ENCODE measurements at regions not wholly inside any gene's neighbourhood (a gene's known extent, or its start where the extent isn't known, plus 50 kb on each side); places are given as distances from the start of the nearest gene placed in this dataset.

GRCh38 chr18:43625582-43625981 is 348.3 kb upstream of the SYT4 start:
- Histone ChIP-seq H3K4me2 (ENCODE audit: insufficient read depth, low read length, poor library complexity, severe bottlenecking) (no peak overlapping the region), H3K4me3 (ENCODE audit: low read length in 2 of 2) (no peak overlapping the region), H3K27ac (replicated peaks; ENCODE audit: low read length) (no peak overlapping the region), H3K27me3 (ENCODE audit: control insufficient read depth in 3 of 3, insufficient read depth in 3 of 3, low read depth in 1 of 3, low read length in 3 of 3) (no peaks in the 10 kb centered on the region), H3K4ac (ENCODE audit: low read length) (no peak overlapping the region), H4K91ac (ENCODE audit: low read depth, low read length, poor library complexity) (no peak overlapping the region), H2BK5ac (ENCODE audit: low read length) (no peak overlapping the region), H3K14ac (ENCODE audit: low read length) (no peak overlapping the region), H2BK15ac (ENCODE audit: low read length) (no peak overlapping the region), H2AK5ac (ENCODE audit: low read depth, low read length) (no peak overlapping the region), H2BK120ac (ENCODE audit: low read depth, low read length) (no peak overlapping the region), H3K79me1 (ENCODE audit: low read depth, low read length) (no peaks in the 10 kb centered on the region), H3K9ac (ENCODE audit: low read depth, low read length, poor library complexity) (no peak overlapping the region), H2BK12ac (ENCODE audit: low read length) (no peak overlapping the region), H3K23ac (ENCODE audit: low read depth, low read length, poor library complexity) (no peak overlapping the region), H3K36me3 (replicated peaks in 1 of 2; ENCODE audit: control insufficient read depth in 2 of 2, insufficient read depth in 2 of 2, low read length in 2 of 2) (no peaks in the 10 kb centered on the region), H3K18ac (ENCODE audit: low read length) (no peak overlapping the region), H4K8ac (ENCODE audit: low read depth, low read length) (no peak overlapping the region), H3K4me1 (ENCODE audit: control insufficient read depth in 2 of 2, insufficient read depth in 1 of 2, low read depth in 1 of 2, low read length in 2 of 2) (no peaks in the 10 kb centered on the region), H3K9me3 (replicated peaks in 1 of 2; ENCODE audit: control insufficient read depth in 2 of 2, insufficient read depth in 1 of 2, low read depth in 1 of 2, low read length in 2 of 2) (no peaks in the 10 kb centered on the region), H2AFZ (ENCODE audit: low read length) (no peak overlapping the region)
- WGBS, 2 donors (ENCODE audit: extremely low coverage in 2 of 2, insufficient read length in 2 of 2, insufficient replicate concordance in 1 of 2) = no CpG with 5 or more reads among the region's 1 CpG
- no peak for DNase-seq (ENCODE audit: low spot score)

GRCh38 chr18:43627848-43628530 is 350.7 kb upstream of the SYT4 start:
- no peak overlapping the region for H4K8ac ChIP-seq (ENCODE audit: low read depth, low read length)
- WGBS, 2 donors (ENCODE audit: extremely low coverage in 2 of 2, insufficient read length in 2 of 2, insufficient replicate concordance in 1 of 2) = no CpG with 5 or more reads among the region's 3 CpGs
- H3K9me3 ChIP-seq (replicated peaks in 1 of 2; ENCODE audit: control insufficient read depth in 2 of 2, insufficient read depth in 1 of 2, low read depth in 1 of 2, low read length in 2 of 2) = no peaks in the 10 kb centered on the region
- no peak overlapping the region for H3K4me2 ChIP-seq (ENCODE audit: insufficient read depth, low read length, poor library complexity, severe bottlenecking)
- H2BK5ac ChIP-seq (ENCODE audit: low read length) = no peak overlapping the region
- H3K14ac ChIP-seq (ENCODE audit: low read length) = no peak overlapping the region
- H3K18ac ChIP-seq (ENCODE audit: low read length) = no peak overlapping the region
- H3K9ac ChIP-seq (ENCODE audit: low read depth, low read length, poor library complexity) = no peak overlapping the region
- H3K27me3 ChIP-seq (ENCODE audit: control insufficient read depth in 3 of 3, insufficient read depth in 3 of 3, low read depth in 1 of 3, low read length in 3 of 3) = no peaks in the 10 kb centered on the region
- H3K4me3 ChIP-seq (ENCODE audit: low read length in 2 of 2) = no peak overlapping the region
- H3K4ac ChIP-seq (ENCODE audit: low read length) = no peak overlapping the region
- H3K27ac ChIP-seq (replicated peaks; ENCODE audit: low read length) = no peak overlapping the region
- no peaks in the 10 kb centered on the region for H3K4me1 ChIP-seq (ENCODE audit: control insufficient read depth in 2 of 2, insufficient read depth in 1 of 2, low read depth in 1 of 2, low read length in 2 of 2)
- DNase-seq (ENCODE audit: low spot score) = no peak
- H3K23ac ChIP-seq (ENCODE audit: low read depth, low read length, poor library complexity) = no peak overlapping the region
- H3K79me1 ChIP-seq (ENCODE audit: low read depth, low read length) = no peaks in the 10 kb centered on the region
- H2BK12ac ChIP-seq (ENCODE audit: low read length) = no peak overlapping the region
- H4K91ac ChIP-seq (ENCODE audit: low read depth, low read length, poor library complexity) = no peak overlapping the region
- no peaks in the 10 kb centered on the region for H3K36me3 ChIP-seq (replicated peaks in 1 of 2; ENCODE audit: control insufficient read depth in 2 of 2, insufficient read depth in 2 of 2, low read length in 2 of 2)
- no peak overlapping the region for H2BK15ac ChIP-seq (ENCODE audit: low read length)
- no peak overlapping the region for H2AK5ac ChIP-seq (ENCODE audit: low read depth, low read length)
- peak overlapping the region; percentile 1 for H2AFZ ChIP-seq (ENCODE audit: low read length)
- no peak overlapping the region for H2BK120ac ChIP-seq (ENCODE audit: low read depth, low read length)

GRCh38 chr18:43634994-43635393 is 357.7 kb upstream of the SYT4 start:
- H3K18ac ChIP-seq (ENCODE audit: low read length) = no peak overlapping the region
- H2BK5ac ChIP-seq (ENCODE audit: low read length) = no peak overlapping the region
- H4K91ac ChIP-seq (ENCODE audit: low read depth, low read length, poor library complexity) = no peak overlapping the region
- no peak overlapping the region for H3K27ac ChIP-seq (replicated peaks; ENCODE audit: low read length)
- H3K4me2 ChIP-seq (ENCODE audit: insufficient read depth, low read length, poor library complexity, severe bottlenecking) = no peak overlapping the region
- no CpG with 5 or more reads among the region's 2 CpGs for WGBS, 2 donors (ENCODE audit: extremely low coverage in 2 of 2, insufficient read length in 2 of 2, insufficient replicate concordance in 1 of 2)
- no peak overlapping the region for H4K8ac ChIP-seq (ENCODE audit: low read depth, low read length)
- H3K14ac ChIP-seq (ENCODE audit: low read length) = no peak overlapping the region
- H3K9ac ChIP-seq (ENCODE audit: low read depth, low read length, poor library complexity) = no peak overlapping the region
- H3K36me3 ChIP-seq (replicated peaks in 1 of 2; ENCODE audit: control insufficient read depth in 2 of 2, insufficient read depth in 2 of 2, low read length in 2 of 2) = no peaks in the 10 kb centered on the region
- peak overlapping the region; percentile 48 for H2AFZ ChIP-seq (ENCODE audit: low read length)
- no peak overlapping the region for H2BK15ac ChIP-seq (ENCODE audit: low read length)
- H3K4me3 ChIP-seq (ENCODE audit: low read length in 2 of 2) = no peak overlapping the region
- no peaks in the 10 kb centered on the region for H3K79me1 ChIP-seq (ENCODE audit: low read depth, low read length)
- DNase-seq (ENCODE audit: low spot score) = no peak
- no peak overlapping the region for H2BK12ac ChIP-seq (ENCODE audit: low read length)
- no peak overlapping the region for H2AK5ac ChIP-seq (ENCODE audit: low read depth, low read length)
- no peaks in the 10 kb centered on the region for H3K27me3 ChIP-seq (ENCODE audit: control insufficient read depth in 3 of 3, insufficient read depth in 3 of 3, low read depth in 1 of 3, low read length in 3 of 3)
- no peak overlapping the region for H3K23ac ChIP-seq (ENCODE audit: low read depth, low read length, poor library complexity)
- no peak overlapping the region for H2BK120ac ChIP-seq (ENCODE audit: low read depth, low read length)
- H3K4me1 ChIP-seq (ENCODE audit: control insufficient read depth in 2 of 2, insufficient read depth in 1 of 2, low read depth in 1 of 2, low read length in 2 of 2) = peaks cover 0 to 6% of the 10 kb centered on the region in 2 donors
- no peak overlapping the region for H3K4ac ChIP-seq (ENCODE audit: low read length)
- no peaks in the 10 kb centered on the region for H3K9me3 ChIP-seq (replicated peaks in 1 of 2; ENCODE audit: control insufficient read depth in 2 of 2, insufficient read depth in 1 of 2, low read depth in 1 of 2, low read length in 2 of 2)

- whole genome bisulfite sequencing, 2 donors (ENCODE audit: extremely low coverage in 2 of 2, insufficient read length in 2 of 2, insufficient replicate concordance in 1 of 2) = no CpG with 5 or more reads among the region's 3 CpGs
- no peaks in the 10 kb centered on the region for H3K9me3 ChIP-seq (replicated peaks in 1 of 2; ENCODE audit: control insufficient read depth in 2 of 2, insufficient read depth in 1 of 2, low read depth in 1 of 2, low read length in 2 of 2)
Measured at GRCh38 chr18:43635397-43635796, 358.1 kb upstream of the SYT4 start.

More at GRCh38 chr18:43635397-43635796, 358.1 kb upstream of the SYT4 start:
- no peak overlapping the region for H3K23ac ChIP-seq (ENCODE audit: low read depth, low read length, poor library complexity)
- H2BK12ac ChIP-seq (ENCODE audit: low read length) = no peak overlapping the region
- no peak overlapping the region for H3K4me3 ChIP-seq (ENCODE audit: low read length in 2 of 2)
- no peak overlapping the region for H4K8ac ChIP-seq (ENCODE audit: low read depth, low read length)
- no peak overlapping the region for H3K18ac ChIP-seq (ENCODE audit: low read length)
- no peak overlapping the region for H3K9ac ChIP-seq (ENCODE audit: low read depth, low read length, poor library complexity)
- no peak overlapping the region for H2BK15ac ChIP-seq (ENCODE audit: low read length)
- no peak overlapping the region for H2BK120ac ChIP-seq (ENCODE audit: low read depth, low read length)
- no peaks in the 10 kb centered on the region for H3K36me3 ChIP-seq (replicated peaks in 1 of 2; ENCODE audit: control insufficient read depth in 2 of 2, insufficient read depth in 2 of 2, low read length in 2 of 2)
- no peak overlapping the region for H4K91ac ChIP-seq (ENCODE audit: low read depth, low read length, poor library complexity)
- no peak overlapping the region for H3K27ac ChIP-seq (replicated peaks; ENCODE audit: low read length)
- no peaks in the 10 kb centered on the region for H3K27me3 ChIP-seq (ENCODE audit: control insufficient read depth in 3 of 3, insufficient read depth in 3 of 3, low read depth in 1 of 3, low read length in 3 of 3)
- no peak overlapping the region for H2AK5ac ChIP-seq (ENCODE audit: low read depth, low read length)
- no peak overlapping the region for H2BK5ac ChIP-seq (ENCODE audit: low read length)
- no peaks in the 10 kb centered on the region for H3K79me1 ChIP-seq (ENCODE audit: low read depth, low read length)
- no peak overlapping the region for H3K4ac ChIP-seq (ENCODE audit: low read length)
- H3K4me1 ChIP-seq (ENCODE audit: control insufficient read depth in 2 of 2, insufficient read depth in 1 of 2, low read depth in 1 of 2, low read length in 2 of 2) = peaks cover 0 to 6% of the 10 kb centered on the region in 2 donors
- H3K14ac ChIP-seq (ENCODE audit: low read length) = no peak overlapping the region
- no peak for DNase-seq (ENCODE audit: low spot score)
- H3K4me2 ChIP-seq (ENCODE audit: insufficient read depth, low read length, poor library complexity, severe bottlenecking) = no peak overlapping the region
- H2AFZ ChIP-seq (ENCODE audit: low read length) = peak overlapping the region; percentile 54
